Large intestine (tissue), 3 donors: ENCODE measurements at regions not wholly inside any gene's neighbourhood (a gene's known extent, or its start where the extent isn't known, plus 50 kb on each side); places are given as distances from the start of the nearest gene placed in this dataset.
"Not testable (repeated sequence)": the region's sequence is repeated elsewhere in the genome, so short reads cannot be mapped to it uniquely, and the experiment has no call there.

Experiments used
- DNase-seq, 2 donors: peaks; one replicate each; pipeline versions ENCODE4 v3.0.0 to v3.0.0-alpha.2; 2013
- H3K27ac ChIP-seq: one replicate; pipeline ENCODE4 v1.5.1; 2013; ENCODE audit warnings: low read length
- H3K27me3 ChIP-seq: 2 replicates; pipeline ENCODE4 v1.6.1; 2013; ENCODE audit warnings: low read length; ENCODE audit not compliant: control insufficient read depth, insufficient read depth
- H3K36me3 ChIP-seq: 2 replicates; pipeline ENCODE4 v1.6.1; 2013; ENCODE audit warnings: low read length; ENCODE audit not compliant: control insufficient read depth, insufficient read depth
- H3K4me1 ChIP-seq: one replicate; pipeline ENCODE4 v1.6.1; 2013; ENCODE audit warnings: low read length; ENCODE audit not compliant: control insufficient read depth, insufficient read depth
- H3K4me3 ChIP-seq: one replicate; pipeline ENCODE4 v1.5.1; 2013; ENCODE audit warnings: low read length
- H3K9me3 ChIP-seq: one replicate; pipeline ENCODE4 v1.6.1; 2013; ENCODE audit warnings: mild to moderate bottlenecking, low read depth, low read length, moderate library complexity; ENCODE audit not compliant: control insufficient read depth
- WGBS: methylation state at CpG from one replicate; pipeline ENCODE4 v1.1.5; 2013; ENCODE audit warnings: low lambda C conversion rate; ENCODE audit not compliant: insufficient coverage; 5-methylcytosine and 5-hydroxymethylcytosine counted together

- WGBS = 60% methylated on average over 1 of the region's 11 CpGs
- not testable (repeated sequence) for H3K9me3 ChIP-seq, H3K27ac ChIP-seq, DNase-seq, H3K4me1 ChIP-seq, H3K4me3 ChIP-seq, H3K27me3 ChIP-seq, H3K36me3 ChIP-seq
These were observed 255.6 kb upstream of the NBPF12 start for GRCh38 chr1:146682227-146683125.

GRCh38 chr1:146673729-146674299 is 264.3 kb upstream of the NBPF12 start:
- not testable (repeated sequence) for H3K4me1 ChIP-seq, DNase-seq, H3K27ac ChIP-seq, H3K27me3 ChIP-seq, H3K9me3 ChIP-seq, H3K4me3 ChIP-seq, H3K36me3 ChIP-seq
- no CpG with 5 or more reads among the region's 7 CpGs for WGBS

- not testable (repeated sequence) for H3K27ac ChIP-seq, H3K4me3 ChIP-seq, H3K27me3 ChIP-seq, H3K36me3 ChIP-seq, DNase-seq, H3K9me3 ChIP-seq, H3K4me1 ChIP-seq
- no CpG with 5 or more reads among the region's 7 CpGs for WGBS
These were observed 265.5 kb upstream of the NBPF12 start for GRCh38 chr1:146672608-146673007.

- not testable (repeated sequence) for H3K36me3 ChIP-seq, H3K9me3 ChIP-seq, H3K4me1 ChIP-seq, H3K27ac ChIP-seq, H3K4me3 ChIP-seq, H3K27me3 ChIP-seq
- peak in 1 of 2 donors; percentile 2 for DNase-seq
- whole genome bisulfite sequencing = no CpG with 5 or more reads among the region's 6 CpGs
These were observed 266.5 kb upstream of the NBPF12 start for GRCh38 chr1:146671588-146671987.

GRCh38 chr1:146670832-146671566 is 267.1 kb upstream of the NBPF12 start:
- WGBS = no CpG with 5 or more reads among the region's 10 CpGs
- H3K27me3 ChIP-seq, H3K9me3 ChIP-seq, H3K36me3 ChIP-seq, DNase-seq, H3K27ac ChIP-seq, H3K4me3 ChIP-seq, H3K4me1 ChIP-seq: not testable (repeated sequence)

GRCh38 chr1:146666275-146666674 is 271.8 kb upstream of the NBPF12 start:
- H3K27ac ChIP-seq, H3K9me3 ChIP-seq, H3K4me3 ChIP-seq, H3K27me3 ChIP-seq, DNase-seq, H3K4me1 ChIP-seq, H3K36me3 ChIP-seq: not testable (repeated sequence)
- WGBS = no CpG with 5 or more reads among the region's 1 CpG

GRCh38 chr1:146660242-146660641 is 277.9 kb upstream of the NBPF12 start:
- not testable (repeated sequence) for H3K27ac ChIP-seq, H3K36me3 ChIP-seq, H3K9me3 ChIP-seq, H3K27me3 ChIP-seq, H3K4me1 ChIP-seq, DNase-seq, H3K4me3 ChIP-seq
- WGBS = no CpG with 5 or more reads among the region's 4 CpGs

- H3K27me3 ChIP-seq, H3K4me3 ChIP-seq, DNase-seq, H3K9me3 ChIP-seq, H3K27ac ChIP-seq, H3K36me3 ChIP-seq, H3K4me1 ChIP-seq: not testable (repeated sequence)
- WGBS = no CpG with 5 or more reads among the region's 3 CpGs
These were observed 281.6 kb upstream of the NBPF12 start for GRCh38 chr1:146656356-146657060.

GRCh38 chr1:146654763-146655162 is 283.4 kb upstream of the NBPF12 start:
- H3K4me1 ChIP-seq, H3K4me3 ChIP-seq, DNase-seq, H3K27me3 ChIP-seq, H3K27ac ChIP-seq, H3K9me3 ChIP-seq, H3K36me3 ChIP-seq: not testable (repeated sequence)
- WGBS = no CpG with 5 or more reads among the region's 4 CpGs

GRCh38 chr1:146645978-146646604 is 292.0 kb upstream of the NBPF12 start:
- DNase-seq, H3K27ac ChIP-seq, H3K27me3 ChIP-seq, H3K4me1 ChIP-seq, H3K36me3 ChIP-seq, H3K4me3 ChIP-seq, H3K9me3 ChIP-seq: not testable (repeated sequence)
- WGBS = no CpG with 5 or more reads among the region's 6 CpGs
